Memory B cell (primary cell): ENCODE measurements at regions not wholly inside any gene's neighbourhood (a gene's known extent, or its start where the extent isn't known, plus 50 kb on each side); places are given as distances from the start of the nearest gene placed in this dataset.
"Not testable (repeated sequence)": the region's sequence is repeated elsewhere in the genome, so short reads cannot be mapped to it uniquely, and the experiment has no call there.

ENCODE experiments used
- ATAC-seq: fragments of 150-1000 bp; cut with Tn5 transposase; 2 replicates; pipeline ENCODE4 v1.10.0; 2021; ENCODE audit warnings: low read depth, mild to moderate bottlenecking, moderate library complexity
- DNase-seq, 2 donors: peaks; one replicate each; pipeline ENCODE4 v3.0.0; 2022; ENCODE audit warnings: low spot score in 2 of 2
- H3K27ac Mint-ChIP-seq: one replicate; pipeline ENCODE4 v1.8.0; 2022; ENCODE audit warnings: mild to moderate bottlenecking, moderate library complexity, mixed read lengths
- H3K27me3 Mint-ChIP-seq: one replicate; pipeline ENCODE4 v1.8.0; 2022; ENCODE audit warnings: mixed read lengths
- H3K36me3 Mint-ChIP-seq: one replicate; pipeline ENCODE4 v1.8.0; 2022; ENCODE audit warnings: mild to moderate bottlenecking, mixed read lengths
- H3K4me1 Mint-ChIP-seq: one replicate; pipeline ENCODE4 v1.8.0; 2022; ENCODE audit warnings: mixed read lengths
- H3K4me3 Mint-ChIP-seq: one replicate; pipeline ENCODE4 v1.8.0; 2022; ENCODE audit warnings: mild to moderate bottlenecking, moderate library complexity, mixed read lengths
- H3K9me3 Mint-ChIP-seq: one replicate; pipeline ENCODE4 v1.8.0; 2022; ENCODE audit warnings: mixed read lengths

DNA sequence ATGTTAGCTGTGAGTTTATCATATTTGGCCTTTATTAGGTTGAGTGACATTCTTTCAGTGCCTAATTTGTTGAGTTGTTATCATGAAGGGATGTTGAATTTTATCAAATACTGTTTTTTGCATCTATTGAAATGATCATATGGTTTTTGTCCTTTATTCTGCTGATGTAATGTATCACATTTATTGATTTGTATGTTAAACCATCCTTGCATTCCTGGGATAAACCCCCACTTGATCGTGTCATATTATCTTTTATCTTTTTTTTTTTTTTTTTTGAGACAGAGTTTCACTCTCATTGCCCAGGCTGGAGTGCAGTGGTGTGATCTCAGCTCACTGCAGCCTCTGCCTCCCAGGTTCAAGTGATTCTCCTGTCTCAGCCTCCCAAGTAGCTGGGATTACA lies 51.9 kb upstream of the MFGE8 start:
- H3K4me1 Mint-ChIP-seq, H3K4me3 Mint-ChIP-seq, H3K36me3 Mint-ChIP-seq, ATAC-seq, H3K27ac Mint-ChIP-seq, H3K27me3 Mint-ChIP-seq, DNase-seq: not testable (repeated sequence)
- H3K9me3 Mint-ChIP-seq: peaks cover 20% of the 10 kb centered on the region

DNA sequence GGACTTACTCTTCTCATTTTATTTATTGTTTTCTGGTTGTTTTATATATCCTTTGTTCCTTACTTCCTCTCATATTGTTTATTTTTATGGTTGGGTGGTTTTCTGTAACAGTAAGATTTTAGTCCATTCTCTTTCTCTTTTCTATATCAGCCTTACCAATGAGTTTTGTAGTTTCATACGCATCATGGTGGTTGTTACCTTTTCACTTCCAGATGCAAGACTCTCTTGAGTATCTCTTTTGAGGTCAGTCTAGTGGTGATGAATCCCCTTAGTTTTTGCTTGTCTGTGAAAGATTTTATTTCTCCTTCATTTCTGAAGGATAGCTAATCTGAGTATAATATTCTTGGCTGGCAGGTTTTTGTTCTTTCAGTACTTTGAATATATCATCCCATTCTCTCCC lies 57.1 kb upstream of the MFGE8 start:
- Mint-ChIP-seq H3K36me3 (peaks cover 3% of the 10 kb centered on the region), H3K27ac (no peak overlapping the region), H3K27me3 (no peaks in the 10 kb centered on the region), H3K4me1 (no peaks in the 10 kb centered on the region), H3K9me3 (peaks cover 12% of the 10 kb centered on the region), H3K4me3 (no peak overlapping the region)
- ATAC-seq (no peak), DNase-seq (no peak)

DNA sequence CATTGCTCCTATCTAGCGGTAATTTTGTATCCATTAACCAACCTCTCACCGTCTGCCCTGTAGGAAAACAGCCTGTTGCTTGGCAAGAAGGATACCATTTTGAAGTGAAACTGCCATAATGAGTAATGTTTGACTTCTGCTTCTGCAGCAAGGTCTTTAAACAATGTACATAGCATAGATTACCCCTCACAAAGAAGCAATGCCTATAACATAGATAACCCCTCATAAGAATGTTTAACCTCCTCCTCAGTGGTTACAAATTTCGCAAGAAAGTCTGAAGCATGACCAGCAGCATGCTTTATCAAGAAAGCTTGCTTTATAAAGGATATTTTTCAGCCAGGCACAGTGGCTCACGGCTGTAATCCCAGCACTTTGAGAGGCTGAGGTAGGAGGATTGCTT lies 61.2 kb upstream of the MFGE8 start:
- DNase-seq (no peak), ATAC-seq (no peak)
- Mint-ChIP-seq H3K27me3 (no peaks in the 10 kb centered on the region), H3K9me3 (peaks cover 4% of the 10 kb centered on the region), H3K36me3 (peaks cover 1% of the 10 kb centered on the region), H3K4me3 (no peak overlapping the region), H3K4me1 (no peaks in the 10 kb centered on the region), H3K27ac (no peak overlapping the region)

DNA sequence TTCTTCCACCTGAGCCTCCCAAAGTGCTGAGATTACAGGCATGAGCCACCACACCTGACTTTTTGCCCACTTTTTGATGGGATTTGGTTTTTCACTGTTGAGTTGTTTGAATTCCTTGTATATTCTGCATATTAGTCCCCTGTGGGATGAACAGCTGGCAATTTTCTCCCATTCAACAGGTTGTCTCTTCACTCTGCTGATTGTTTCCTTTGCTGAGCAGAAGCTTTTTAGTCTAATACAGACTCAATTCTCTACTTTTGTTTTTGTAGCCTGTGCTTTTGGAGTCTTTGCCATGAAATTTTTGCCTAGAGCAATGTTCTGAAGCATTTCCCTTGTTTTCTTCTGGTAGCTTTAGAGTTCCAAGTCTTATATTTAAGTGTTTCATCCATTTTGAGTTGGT lies 62.7 kb upstream of the MFGE8 start:
- Mint-ChIP-seq H3K4me1 (no peaks in the 10 kb centered on the region), H3K4me3 (no peak overlapping the region), H3K9me3 (no peaks in the 10 kb centered on the region), H3K27me3 (no peaks in the 10 kb centered on the region), H3K36me3 (no peaks in the 10 kb centered on the region), H3K27ac (no peak overlapping the region)
- ATAC-seq (no peak), DNase-seq (no peak)

GRCh38 chr15:88976656-88977055 lies 63.5 kb upstream of the MFGE8 start:
- Mint-ChIP-seq H3K9me3 (no peaks in the 10 kb centered on the region), H3K27me3 (no peaks in the 10 kb centered on the region), H3K36me3 (no peaks in the 10 kb centered on the region), H3K27ac (no peak overlapping the region), H3K4me1 (no peaks in the 10 kb centered on the region), H3K4me3 (no peak overlapping the region)
- ATAC-seq: no peak
- DNase-seq: no peak

- Mint-ChIP-seq H3K4me3 (no peak overlapping the region), H3K36me3 (no peaks in the 10 kb centered on the region), H3K27me3 (peaks cover 3% of the 10 kb centered on the region), H3K4me1 (peaks cover 5% of the 10 kb centered on the region), H3K9me3 (no peaks in the 10 kb centered on the region), H3K27ac (no peak overlapping the region)
- no peak for ATAC-seq
- no peak for DNase-seq
These were observed 66.5 kb upstream of the MFGE8 start for GRCh38 chr15:88979674-88980073.

GRCh38 chr15:88980498-88980897 lies 67.3 kb upstream of the MFGE8 start:
- Mint-ChIP-seq H3K4me3 (no peak overlapping the region), H3K9me3 (no peaks in the 10 kb centered on the region), H3K36me3 (no peaks in the 10 kb centered on the region), H3K27ac (no peak overlapping the region), H3K4me1 (peaks cover 5% of the 10 kb centered on the region), H3K27me3 (peaks cover 3% of the 10 kb centered on the region)
- no peak for ATAC-seq
- DNase-seq: no peak

- DNase-seq (no peak), ATAC-seq (no peak)
- Mint-ChIP-seq H3K9me3 (no peaks in the 10 kb centered on the region), H3K27me3 (peaks cover 3% of the 10 kb centered on the region), H3K4me3 (no peak overlapping the region), H3K4me1 (peaks cover 5% of the 10 kb centered on the region), H3K36me3 (no peaks in the 10 kb centered on the region), H3K27ac (no peak overlapping the region)
These were observed 68.4 kb upstream of the MFGE8 start for GRCh38 chr15:88981244-88982215.

DNA sequence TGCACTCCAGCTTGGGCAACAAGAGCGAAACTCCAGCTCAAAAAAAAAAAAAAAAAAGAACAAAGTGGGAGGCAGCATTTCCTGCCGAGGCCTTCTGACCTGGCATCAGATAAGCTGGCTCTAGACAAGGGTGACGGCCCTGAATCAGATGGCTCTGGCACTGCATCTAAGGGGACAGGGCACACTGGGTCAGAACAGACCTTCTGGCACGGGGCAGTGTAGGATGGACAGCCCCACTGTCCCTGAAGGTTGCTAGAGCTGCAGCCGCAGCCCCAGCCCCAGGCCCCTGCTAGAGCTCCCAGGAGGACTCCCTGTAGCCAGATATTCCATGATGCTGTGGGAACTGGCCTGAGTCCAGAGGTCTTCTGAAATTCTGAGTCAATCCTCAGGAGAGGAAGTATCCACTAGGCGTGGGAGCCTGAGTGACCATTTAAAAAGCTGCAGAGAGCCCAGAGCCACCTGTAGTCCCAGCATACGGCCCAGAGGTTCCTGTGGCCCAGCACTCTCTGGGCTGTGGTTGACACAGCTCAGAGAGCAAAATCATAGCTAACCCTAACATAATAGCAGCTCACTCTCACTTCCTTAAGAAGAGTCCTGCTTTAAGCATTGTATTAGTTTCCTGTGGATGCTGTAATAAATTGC lies 69.2 kb upstream of the MFGE8 start:
- Mint-ChIP-seq H3K9me3 (no peaks in the 10 kb centered on the region), H3K27me3 (peaks cover 5% of the 10 kb centered on the region), H3K4me3 (no peak overlapping the region), H3K4me1 (peaks cover 5% of the 10 kb centered on the region), H3K27ac (no peak overlapping the region), H3K36me3 (no peaks in the 10 kb centered on the region)
- ATAC-seq (peak; percentile 76), DNase-seq (no peak)

DNA sequence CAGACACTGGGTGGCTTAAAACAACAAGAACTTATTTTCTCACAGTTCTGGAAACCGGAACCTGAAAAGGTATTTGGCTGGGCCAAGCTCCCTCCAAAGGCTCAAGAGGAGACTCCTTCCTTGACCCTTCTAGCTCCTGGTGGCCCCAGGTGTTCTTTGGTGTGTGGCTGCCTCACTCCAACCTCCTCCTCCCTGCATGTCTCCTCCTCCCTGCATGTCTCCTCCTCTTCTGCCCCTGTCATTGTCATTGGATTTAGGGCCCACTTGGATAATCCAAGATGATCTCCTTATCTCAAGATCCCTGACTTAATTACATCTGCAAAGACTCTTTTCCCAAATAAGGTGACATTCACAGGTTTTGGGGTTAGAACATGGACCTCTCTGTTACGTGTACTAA lies 69.8 kb upstream of the MFGE8 start:
- Mint-ChIP-seq H3K27me3 (peaks cover 5% of the 10 kb centered on the region), H3K4me3 (no peak overlapping the region), H3K36me3 (no peaks in the 10 kb centered on the region), H3K9me3 (no peaks in the 10 kb centered on the region), H3K4me1 (peaks cover 5% of the 10 kb centered on the region), H3K27ac (no peak overlapping the region)
- ATAC-seq (no peak), DNase-seq (no peak)

DNA sequence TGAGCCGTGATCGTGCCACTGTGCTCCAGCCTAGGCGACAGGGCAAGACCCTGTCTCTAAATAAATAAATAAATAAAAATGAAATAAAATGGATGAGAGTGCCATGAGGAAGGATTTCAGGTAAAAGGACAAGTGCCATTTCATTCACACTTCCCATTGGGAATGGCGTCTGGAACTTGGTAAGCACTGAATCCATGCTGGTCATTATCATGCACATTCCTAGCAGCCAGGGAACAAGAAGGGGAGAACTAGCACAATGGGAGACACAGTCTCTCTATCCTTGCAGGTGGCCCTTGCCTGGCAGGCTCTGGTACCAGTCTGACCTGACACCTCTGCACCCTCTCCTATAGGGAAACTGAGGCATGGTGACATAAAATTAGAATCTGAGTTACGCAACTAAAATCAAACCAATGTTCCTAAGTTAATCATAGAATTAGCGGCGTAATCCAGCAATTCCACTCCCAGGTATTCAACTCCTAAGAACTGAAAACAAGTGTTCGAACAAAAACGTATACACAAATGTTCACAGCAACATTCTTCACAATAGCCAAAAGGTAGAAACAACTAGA lies 70.8 kb upstream of the MFGE8 start:
- ATAC-seq (no peak), DNase-seq (no peak)
- peaks cover 5% of the 10 kb centered on the region for H3K4me1 Mint-ChIP-seq
- H3K4me3 Mint-ChIP-seq: no peak overlapping the region
- peaks cover 5% of the 10 kb centered on the region for H3K27me3 Mint-ChIP-seq
- H3K9me3 Mint-ChIP-seq: no peaks in the 10 kb centered on the region
- H3K36me3 Mint-ChIP-seq: no peaks in the 10 kb centered on the region
- H3K27ac Mint-ChIP-seq: no peak overlapping the region

DNA sequence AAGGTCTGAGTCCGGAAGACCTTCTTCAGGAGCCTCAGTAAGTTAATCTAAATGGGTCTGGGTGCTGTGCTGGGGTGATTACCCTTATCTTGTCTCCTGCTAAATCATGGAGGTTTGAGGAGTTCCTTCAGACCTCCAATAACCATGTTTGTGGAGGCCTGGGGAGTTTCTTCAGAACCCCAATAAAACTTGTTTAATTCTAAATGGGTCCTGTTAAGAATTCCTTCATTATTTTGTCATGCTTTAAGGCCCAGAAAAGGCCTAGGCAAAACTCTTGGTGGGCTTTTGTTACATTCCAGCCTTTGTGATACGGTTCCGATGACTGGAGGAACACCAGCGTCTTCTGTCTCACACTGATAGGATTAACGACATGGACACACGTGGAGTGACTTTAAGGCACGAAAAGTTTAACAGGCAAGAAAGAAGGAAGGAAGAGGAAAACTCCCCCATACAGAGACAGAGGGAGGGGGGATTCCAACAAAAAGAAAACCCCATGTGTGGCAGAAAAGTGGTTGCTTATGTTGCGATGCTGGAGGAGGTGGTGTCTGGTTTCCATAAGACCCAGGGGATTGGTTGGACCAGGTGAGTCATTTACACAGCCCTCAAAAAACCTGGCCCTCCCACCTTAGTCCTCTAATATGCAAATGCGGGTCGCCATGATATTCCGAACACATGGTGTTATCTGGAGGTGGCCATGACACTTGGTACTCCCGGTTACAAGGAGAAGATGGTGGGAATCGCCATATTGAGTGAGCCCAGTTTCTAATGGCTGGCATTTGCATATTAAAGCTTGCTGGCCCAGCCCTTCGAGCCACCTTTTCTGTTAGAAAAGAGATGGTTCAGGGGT lies 72.6 kb upstream of the MFGE8 start:
- H3K27ac Mint-ChIP-seq: no peak overlapping the region
- H3K36me3 Mint-ChIP-seq: no peaks in the 10 kb centered on the region
- no peak for DNase-seq
- peaks cover 10% of the 10 kb centered on the region for H3K27me3 Mint-ChIP-seq
- H3K4me1 Mint-ChIP-seq: peaks cover 5% of the 10 kb centered on the region
- no peak for ATAC-seq
- peaks cover 1% of the 10 kb centered on the region for H3K9me3 Mint-ChIP-seq
- no peak overlapping the region for H3K4me3 Mint-ChIP-seq

DNA sequence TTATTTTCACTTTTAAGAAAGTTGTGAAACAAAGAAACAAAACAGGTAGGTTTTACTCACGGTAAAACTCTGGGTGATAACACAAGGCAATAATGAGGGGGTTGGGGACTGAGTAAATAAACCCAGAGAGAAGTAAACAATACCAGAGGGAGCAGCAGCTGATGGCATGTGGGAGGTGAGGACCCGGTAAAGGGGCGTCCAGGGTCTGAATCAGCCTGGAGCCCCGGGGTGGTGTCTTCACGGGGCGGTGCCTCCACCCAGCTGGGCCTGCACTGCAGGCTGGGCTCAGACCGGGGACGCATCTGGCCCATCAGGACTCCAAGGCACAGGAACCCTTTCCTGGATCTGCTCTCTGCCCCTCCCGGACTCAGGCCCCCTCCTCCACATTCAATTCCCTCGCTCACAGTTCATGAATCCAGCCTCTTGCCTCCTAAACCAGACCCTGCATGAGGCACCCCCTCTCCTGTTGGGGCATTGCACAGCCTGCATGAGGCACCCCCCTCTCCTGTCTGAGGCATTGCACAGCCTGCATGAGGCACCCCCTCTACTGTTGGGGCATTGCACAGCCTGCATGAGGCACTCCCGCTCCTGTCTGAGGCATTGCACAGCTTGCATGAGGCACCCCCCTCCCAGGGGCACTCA lies 73.9 kb upstream of the MFGE8 start:
- Mint-ChIP-seq H3K4me1 (peaks cover 5% of the 10 kb centered on the region), H3K36me3 (no peaks in the 10 kb centered on the region), H3K9me3 (peaks cover 1% of the 10 kb centered on the region), H3K27ac (no peak overlapping the region), H3K4me3 (no peak overlapping the region), H3K27me3 (peaks cover 13% of the 10 kb centered on the region)
- ATAC-seq (no peak), DNase-seq (no peak)
